ENCODE measurements at regions not wholly inside any gene's neighbourhood (a gene's known extent, or its start where the extent isn't known, plus 50 kb on each side); places are given as distances from the start of the nearest gene placed in this dataset.

- TF ChIP-seq POLR2A (IDR thresholded peaks at IDR 0.05; ENCODE audit: low read length) (no peak), GATA1 (IDR thresholded peaks at IDR 0.05; ENCODE audit: low read depth, low read length) (no peak)
Observed at GRCh38 chr7:132643302-132643701, 67.0 kb upstream of the PLXNA4 start.
